Retinal pigment epithelial cell (primary cell): ENCODE measurements at regions not wholly inside any gene's neighbourhood (a gene's known extent, or its start where the extent isn't known, plus 50 kb on each side); places are given as distances from the start of the nearest gene placed in this dataset.
"Not testable (repeated sequence)": the region's sequence is repeated elsewhere in the genome, so short reads cannot be mapped to it uniquely, and the experiment has no call there.

Source experiments
- DNase-seq: peaks from one replicate; pipeline ENCODE4 v3.0.0-alpha.2; 2010; ENCODE audit warnings: low read depth
- H3K4me3 ChIP-seq: 2 replicates; pipeline ENCODE4 v1.5.1; 2011; ENCODE audit warnings: mild to moderate bottlenecking, low read length, control low read depth, moderate library complexity
- CTCF ChIP-seq: conservative IDR thresholded peaks from 2 replicates; pipeline ENCODE4 v1.5.1; 2011; ENCODE audit warnings: low read depth, low read length, control low read depth, inconsistent platforms

- TF ChIP-seq CTCF, result no peak
- H3K4me3 ChIP-seq, result no peak overlapping the region
- DNase-seq, result peak; percentile 69
These were observed 62.2 kb upstream of the FAM241A start for GRCh38 chr4:112082954-112083586.

- no peak for DNase-seq
- no peak for TF ChIP-seq CTCF
- H3K4me3 ChIP-seq, result no peak overlapping the region
These were observed 61.5 kb upstream of the FAM241A start for GRCh38 chr4:112083587-112084347.

- no peak for TF ChIP-seq CTCF
- DNase-seq, result no peak
- no peak overlapping the region for H3K4me3 ChIP-seq
These were observed 59.9 kb upstream of the FAM241A start for GRCh38 chr4:112085156-112086035.

GRCh38 chr4:112086036-112086434, 59.2 kb upstream of the FAM241A start:
- no peak for TF ChIP-seq CTCF
- no peak for DNase-seq
- H3K4me3 ChIP-seq, result no peak overlapping the region

GRCh38 chr4:112086661-112087060, 58.6 kb upstream of the FAM241A start:
- H3K4me3 ChIP-seq, DNase-seq: not testable (repeated sequence)

- not testable (repeated sequence) for DNase-seq
These were observed 52.9 kb upstream of the FAM241A start for GRCh38 chr4:112092330-112092729.

GRCh38 chr4:112093636-112094202, 51.5 kb upstream of the FAM241A start:
- no peak for TF ChIP-seq CTCF
- H3K4me3 ChIP-seq, result no peak overlapping the region
- no peak for DNase-seq

More at GRCh38 chr4:112092330-112092729, 52.9 kb upstream of the FAM241A start:
- not testable (repeated sequence) for H3K4me3 ChIP-seq
